Urinary bladder (tissue), 3 donors: ENCODE measurements at regions not wholly inside any gene's neighbourhood (a gene's known extent, or its start where the extent isn't known, plus 50 kb on each side); places are given as distances from the start of the nearest gene placed in this dataset.
"Not testable (repeated sequence)": the region's sequence is repeated elsewhere in the genome, so short reads cannot be mapped to it uniquely, and the experiment has no call there.

Experiments used
- DNase-seq: peaks from one replicate; pipeline ENCODE4 v3.0.0-alpha.2; 2015; ENCODE audit errors: extremely low spot score
- H3K27ac ChIP-seq: one replicate; pipeline ENCODE4 v1.5.1; 2013; ENCODE audit warnings: low read depth, mild to moderate bottlenecking, moderate library complexity
- H3K36me3 ChIP-seq: one replicate; pipeline ENCODE4 v1.6.1; 2013; ENCODE audit warnings: mild to moderate bottlenecking, moderate library complexity; ENCODE audit not compliant: insufficient read depth
- H3K4me1 ChIP-seq: one replicate; pipeline ENCODE4 v1.6.1; 2013; ENCODE audit warnings: mild to moderate bottlenecking, moderate library complexity; ENCODE audit not compliant: insufficient read depth
- H3K4me3 ChIP-seq: one replicate; pipeline ENCODE4 v1.5.1; 2013; ENCODE audit warnings: low read depth, low read length
- WGBS: extraction: QIAGEN DNeasy Blood & Tissue Kit; methylation state at CpG from one replicate; pipeline ENCODE4 v1.1.7; 2013; 5-methylcytosine and 5-hydroxymethylcytosine counted together
- donor health status: healthy with polysubstance abuse.
- donor health status: healthy.

- WGBS = 93% methylated on average over 28 of the region's 28 CpGs
- H3K4me1 ChIP-seq, H3K27ac ChIP-seq, H3K36me3 ChIP-seq, DNase-seq, H3K4me3 ChIP-seq: not testable (repeated sequence)
Measured at GRCh38 chr1:189225794-189226145, 1251.9 kb downstream of the BRINP3 start.

DNA sequence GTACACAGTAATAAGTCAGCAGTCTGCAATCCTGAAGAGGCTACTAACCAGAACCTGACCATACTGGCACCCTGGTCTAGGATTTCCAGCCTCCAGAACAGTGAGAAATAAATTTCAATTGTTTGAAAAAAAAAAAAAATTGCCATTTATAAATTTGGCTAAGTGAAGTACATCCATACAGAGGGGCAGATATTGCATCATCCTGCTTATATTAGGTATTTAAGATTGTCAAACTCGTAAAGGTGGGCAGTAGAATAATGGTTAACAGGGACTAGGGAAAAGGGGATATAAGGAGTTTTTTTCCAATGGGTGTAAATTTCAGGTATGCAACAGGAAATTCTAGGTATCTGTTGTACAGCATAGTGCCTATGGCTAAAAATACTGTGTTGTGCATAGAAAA is 1250.9 kb downstream of the BRINP3 start:
- WGBS = 81% methylated on average over 1 of the region's 1 CpG
- DNase-seq = no peak
- Histone ChIP-seq H3K27ac (no peak overlapping the region), H3K36me3 (no peaks in the 10 kb centered on the region), H3K4me1 (no peaks in the 10 kb centered on the region), H3K4me3 (no peak overlapping the region)

DNA sequence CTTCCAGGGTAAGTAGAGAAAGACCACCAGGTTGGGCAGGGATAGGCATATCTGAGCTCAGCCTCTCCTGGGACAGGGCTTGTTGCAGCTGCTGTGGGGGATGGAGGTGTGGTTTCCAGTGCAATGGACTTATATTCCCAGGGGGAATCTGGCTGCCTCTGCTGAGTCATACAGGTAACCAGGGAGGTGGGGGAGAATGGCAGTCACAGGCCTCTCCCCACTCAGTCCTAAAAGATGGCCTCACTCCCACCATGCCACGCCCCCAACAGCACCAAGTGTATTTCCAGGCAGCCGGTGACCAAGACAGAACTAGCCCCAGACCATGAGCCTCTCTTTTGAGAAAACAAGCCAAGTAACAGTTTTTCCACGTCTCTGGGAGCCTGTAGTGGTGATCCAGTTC is 1240.7 kb downstream of the BRINP3 start:
- Histone ChIP-seq H3K4me1 (no peaks in the 10 kb centered on the region), H3K27ac (no peak overlapping the region)
- 90% methylated on average over 3 of the region's 3 CpGs for whole genome bisulfite sequencing

DNA sequence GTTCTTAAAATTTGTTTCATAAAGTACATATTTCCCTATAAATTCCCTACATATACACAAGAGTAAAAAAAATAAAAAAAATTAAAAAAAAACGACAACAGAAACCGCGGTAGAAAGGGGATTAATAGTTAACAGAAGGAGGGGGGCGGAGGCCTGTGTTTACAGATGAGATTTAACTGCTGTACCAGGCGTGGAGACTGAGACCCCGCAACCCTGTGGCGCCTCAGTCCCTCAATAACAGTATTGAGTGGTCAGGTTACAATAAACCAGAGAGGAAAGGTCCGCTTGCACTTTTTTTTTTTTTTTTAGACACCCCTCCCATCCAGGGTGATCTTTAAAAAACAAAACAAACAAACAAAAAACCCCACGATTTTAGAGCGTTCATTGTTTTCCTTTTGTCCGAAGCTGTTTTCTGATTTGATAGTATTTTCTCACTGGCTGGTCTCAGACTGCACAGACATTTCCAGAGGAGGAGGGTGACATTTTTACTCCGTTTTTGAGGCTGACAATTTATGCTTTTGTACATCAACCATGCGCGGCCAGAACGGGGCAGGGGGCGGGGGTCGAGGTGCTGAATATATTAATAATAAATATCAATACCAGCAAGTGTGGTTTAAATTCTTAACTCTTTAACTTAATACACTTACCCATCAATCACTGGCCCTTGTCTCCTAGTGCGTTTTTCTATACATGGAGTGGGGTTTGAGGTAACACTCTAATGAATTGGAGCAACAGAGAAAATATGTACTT is 1223.9 kb downstream of the BRINP3 start:
- WGBS = 81% methylated on average over 18 of the region's 18 CpGs
- Histone ChIP-seq H3K4me1 (no peaks in the 10 kb centered on the region), H3K4me3 (no peak overlapping the region), H3K27ac (no peak overlapping the region), H3K36me3 (no peaks in the 10 kb centered on the region)
- DNase-seq = no peak

More for the DNA sequence above, 1240.7 kb downstream of the BRINP3 start:
- no peaks in the 10 kb centered on the region for H3K36me3 ChIP-seq
- DNase-seq = no peak
- no peak overlapping the region for H3K4me3 ChIP-seq

DNA sequence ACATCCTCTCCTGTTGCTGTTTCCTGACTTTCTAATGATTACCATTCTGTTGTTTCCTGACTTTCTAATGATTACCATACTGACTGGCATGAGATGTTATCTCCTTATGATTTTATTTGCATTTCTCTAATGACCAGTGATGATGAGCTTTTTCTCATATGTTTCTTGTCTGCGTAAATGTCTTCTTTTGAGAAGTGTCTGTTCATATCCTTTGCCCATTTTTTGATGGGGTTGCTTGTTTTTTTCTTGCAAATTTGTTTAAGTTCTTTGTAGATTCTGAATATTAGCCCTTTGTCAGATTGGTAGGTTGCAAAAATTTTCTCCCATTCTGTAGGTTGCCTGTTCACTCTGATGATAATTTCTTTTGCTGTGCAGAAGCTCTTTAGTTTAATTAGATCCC is 1216.5 kb downstream of the BRINP3 start:
- not testable (repeated sequence) for H3K27ac ChIP-seq, H3K4me3 ChIP-seq, DNase-seq, H3K4me1 ChIP-seq, H3K36me3 ChIP-seq
- 99% methylated on average over 1 of the region's 1 CpG for WGBS

DNA sequence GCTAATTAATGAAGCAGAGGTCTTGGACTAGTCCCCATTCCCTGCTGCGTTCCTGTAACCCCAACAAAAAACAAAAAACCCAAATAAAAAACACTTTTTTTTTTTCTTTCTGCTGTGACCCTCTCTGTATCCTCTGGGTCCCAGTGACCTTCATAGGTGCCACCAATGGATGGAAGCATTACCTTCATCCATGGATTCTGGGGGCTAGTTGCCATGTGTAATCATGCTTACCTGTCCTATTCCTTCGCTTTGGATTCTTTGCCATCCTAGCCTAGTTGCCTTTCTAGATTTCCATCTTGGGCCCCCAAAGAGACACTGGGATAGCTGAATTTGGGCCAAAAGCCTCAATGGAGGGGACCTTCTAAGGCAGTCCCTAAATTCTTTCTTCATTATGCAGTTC is 1208.7 kb downstream of the BRINP3 start:
- H3K4me3 ChIP-seq = no peak overlapping the region
- 65% methylated on average over 2 of the region's 2 CpGs for WGBS
- no peaks in the 10 kb centered on the region for H3K36me3 ChIP-seq
- no peaks in the 10 kb centered on the region for H3K4me1 ChIP-seq
- no peak for DNase-seq
- H3K27ac ChIP-seq = no peak overlapping the region

- no peak overlapping the region for H3K4me3 ChIP-seq
- 95% methylated on average over 1 of the region's 1 CpG for WGBS
- no peaks in the 10 kb centered on the region for H3K36me3 ChIP-seq
- no peak overlapping the region for H3K27ac ChIP-seq
- no peak for DNase-seq
- H3K4me1 ChIP-seq = no peaks in the 10 kb centered on the region
Measured at GRCh38 chr1:189274267-189274666, 1203.4 kb downstream of the BRINP3 start.

DNA sequence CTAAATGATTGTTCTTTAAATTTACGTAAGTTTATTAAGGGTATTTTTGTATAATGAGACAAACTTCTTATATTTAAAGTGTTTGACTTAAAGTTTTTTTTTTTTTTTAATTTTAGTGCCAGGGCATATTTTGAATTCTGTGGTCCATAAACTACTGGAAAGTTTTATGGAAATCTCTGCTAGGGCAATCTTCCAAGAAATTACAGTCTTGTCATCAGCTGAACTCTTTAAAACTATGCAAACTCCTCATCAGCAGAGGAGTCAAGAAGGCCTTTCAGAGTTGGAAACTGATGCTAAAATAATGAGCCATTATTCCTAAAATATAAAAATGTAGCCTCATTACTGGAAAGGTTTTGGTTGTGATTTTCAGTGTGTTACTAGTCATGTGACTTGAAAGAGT is 1201.9 kb downstream of the BRINP3 start:
- DNase-seq = no peak
- Histone ChIP-seq H3K4me1 (no peaks in the 10 kb centered on the region), H3K4me3 (no peak overlapping the region), H3K36me3 (no peaks in the 10 kb centered on the region), H3K27ac (no peak overlapping the region)
- 52% methylated on average over 1 of the region's 1 CpG for WGBS

GRCh38 chr1:189289346-189289745 is 1188.3 kb downstream of the BRINP3 start:
- WGBS = 87% methylated on average over 3 of the region's 3 CpGs
- no peak for DNase-seq

GRCh38 chr1:189301235-189301634 is 1176.4 kb downstream of the BRINP3 start:
- 68% methylated on average over 4 of the region's 4 CpGs for WGBS

More at GRCh38 chr1:189289346-189289745, 1188.3 kb downstream of the BRINP3 start:
- Histone ChIP-seq H3K4me3 (no peak overlapping the region), H3K36me3 (no peaks in the 10 kb centered on the region), H3K27ac (no peak overlapping the region), H3K4me1 (no peaks in the 10 kb centered on the region)

DNA sequence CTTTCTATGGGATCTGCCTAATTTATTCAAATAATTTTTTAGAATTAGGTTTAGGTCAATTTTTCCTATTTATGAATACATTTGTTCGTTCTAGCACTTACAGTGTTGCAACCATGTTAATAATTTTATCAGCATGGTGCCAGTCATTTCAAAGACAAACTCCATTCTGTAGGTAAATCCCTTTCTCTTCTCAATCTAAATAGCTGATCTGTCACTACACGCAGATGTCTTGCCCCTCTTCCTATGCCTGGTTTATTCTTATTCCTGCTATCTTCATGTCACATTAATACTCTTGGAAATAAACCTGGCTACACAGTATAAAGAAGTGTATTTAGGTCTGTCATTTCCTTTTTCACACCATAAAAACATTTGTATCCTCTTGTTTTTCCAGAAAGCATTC is 1172.4 kb downstream of the BRINP3 start:
- Histone ChIP-seq H3K4me3 (no peak overlapping the region), H3K27ac (no peak overlapping the region), H3K36me3 (no peaks in the 10 kb centered on the region), H3K4me1 (no peaks in the 10 kb centered on the region)
- 78% methylated on average over 2 of the region's 2 CpGs for WGBS
- DNase-seq = no peak

More at GRCh38 chr1:189301235-189301634, 1176.4 kb downstream of the BRINP3 start:
- Histone ChIP-seq H3K4me1 (no peaks in the 10 kb centered on the region), H3K4me3 (no peak overlapping the region), H3K27ac (no peak overlapping the region), H3K36me3 (no peaks in the 10 kb centered on the region)
- DNase-seq = no peak

- no peaks in the 10 kb centered on the region for H3K36me3 ChIP-seq
- WGBS = 79% methylated on average over 2 of the region's 2 CpGs
- no peak overlapping the region for H3K4me3 ChIP-seq
- no peak for DNase-seq
- no peaks in the 10 kb centered on the region for H3K4me1 ChIP-seq
- H3K27ac ChIP-seq = no peak overlapping the region
Measured at GRCh38 chr1:189311915-189312314, 1165.7 kb downstream of the BRINP3 start.

- DNase-seq = no peak
- no peak overlapping the region for H3K4me3 ChIP-seq
- H3K27ac ChIP-seq = no peak overlapping the region
- H3K4me1 ChIP-seq = no peaks in the 10 kb centered on the region
- no peaks in the 10 kb centered on the region for H3K36me3 ChIP-seq
Measured at GRCh38 chr1:189312499-189312898, 1165.2 kb downstream of the BRINP3 start.

DNA sequence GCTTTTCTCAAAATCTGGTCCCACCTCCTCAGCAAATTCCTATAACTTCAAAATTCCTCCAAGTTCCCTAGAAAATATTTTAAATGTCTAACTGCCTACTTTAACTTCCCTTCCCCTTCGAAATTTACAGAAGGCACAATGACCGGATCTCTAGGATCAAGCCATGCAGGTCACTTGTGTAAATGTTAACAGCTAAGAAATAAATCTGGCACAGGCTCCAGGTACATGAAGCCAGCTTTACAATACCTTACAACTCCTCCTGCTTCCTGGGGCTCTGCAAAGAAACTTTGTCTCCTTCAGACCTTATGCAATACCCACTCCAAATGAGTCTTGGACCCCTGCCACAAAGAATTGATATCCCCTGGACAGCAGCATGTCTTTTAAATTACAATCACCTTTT is 1164.2 kb downstream of the BRINP3 start:
- H3K27ac ChIP-seq = no peak overlapping the region
- no peaks in the 10 kb centered on the region for H3K4me1 ChIP-seq
- 70% methylated on average over 2 of the region's 2 CpGs for WGBS
- no peak for DNase-seq
- no peak overlapping the region for H3K4me3 ChIP-seq
- H3K36me3 ChIP-seq = no peaks in the 10 kb centered on the region
